Ectodermal cell (in vitro differentiated cells): ENCODE measurements at regions not wholly inside any gene's neighbourhood (a gene's known extent, or its start where the extent isn't known, plus 50 kb on each side); places are given as distances from the start of the nearest gene placed in this dataset.
"Not testable (repeated sequence)": the region's sequence is repeated elsewhere in the genome, so short reads cannot be mapped to it uniquely, and the experiment has no call there.

Source experiments
- H3K27ac ChIP-seq: 2 replicates; pipeline ENCODE4 v1.7.0; 2013; ENCODE audit warnings: mild to moderate bottlenecking, low read depth, low read length; ENCODE audit not compliant: insufficient read depth, poor library complexity, severe bottlenecking
- H3K27me3 ChIP-seq: 2 replicates; pipeline ENCODE4 v1.7.0; 2013; ENCODE audit warnings: mild to moderate bottlenecking, low read length; ENCODE audit not compliant: insufficient read depth, control insufficient read depth, poor library complexity, severe bottlenecking
- H3K36me3 ChIP-seq: one replicate; pipeline ENCODE4 v1.7.0; 2013; ENCODE audit warnings: low read length; ENCODE audit not compliant: control insufficient read depth, insufficient read depth
- H3K4me1 ChIP-seq: one replicate; pipeline ENCODE4 v1.7.0; 2013; ENCODE audit warnings: low read length; ENCODE audit not compliant: control insufficient read depth, insufficient read depth
- H3K4me3 ChIP-seq: 2 replicates; pipeline ENCODE4 v1.7.0; 2013; ENCODE audit warnings: low read depth, low read length, control low read depth; ENCODE audit not compliant: insufficient read depth
- H3K9me3 ChIP-seq: 2 replicates; pipeline ENCODE4 v1.7.0; 2013; ENCODE audit warnings: mild to moderate bottlenecking, low read length, moderate library complexity; ENCODE audit not compliant: control insufficient read depth
- WGBS, 2 experiments: methylation state at CpG; one replicate each; pipeline ENCODE4 v1.1.7; 2013; ENCODE audit warnings: missing lambda C conversion rate in 2 of 2; 5-methylcytosine and 5-hydroxymethylcytosine counted together

GRCh38 chr5:32949286-32949970 lies 238.3 kb downstream of the NPR3 start:
- Histone ChIP-seq H3K27ac (no peak overlapping the region), H3K4me3 (no peak overlapping the region), H3K9me3 (no peaks in the 10 kb centered on the region), H3K27me3 (no peaks in the 10 kb centered on the region), H3K36me3 (no peaks in the 10 kb centered on the region), H3K4me1 (no peaks in the 10 kb centered on the region)
- 92% methylated on average over 6 of the region's 6 CpGs for WGBS, 2 experiments

- Histone ChIP-seq H3K27me3 (no peaks in the 10 kb centered on the region), H3K27ac (no peak overlapping the region)
Observed at GRCh38 chr5:32951003-32951402, 239.9 kb downstream of the NPR3 start.

GRCh38 chr5:32951878-32952277 lies 240.8 kb downstream of the NPR3 start:
- Histone ChIP-seq H3K36me3 (no peaks in the 10 kb centered on the region), H3K27me3 (no peaks in the 10 kb centered on the region), H3K4me3 (no peak overlapping the region), H3K4me1 (no peaks in the 10 kb centered on the region), H3K27ac (no peak overlapping the region), H3K9me3 (no peaks in the 10 kb centered on the region)
- WGBS, 2 experiments: 86 to 89% methylated on average over 2 of the region's 2 CpGs

More at GRCh38 chr5:32951003-32951402, 239.9 kb downstream of the NPR3 start:
- no peak overlapping the region for H3K4me3 ChIP-seq
- H3K4me1 ChIP-seq: no peaks in the 10 kb centered on the region
- no peaks in the 10 kb centered on the region for H3K9me3 ChIP-seq
- no peaks in the 10 kb centered on the region for H3K36me3 ChIP-seq

- 39 to 46% methylated on average over 2 of the region's 2 CpGs for WGBS, 2 experiments
- H3K27ac ChIP-seq: not testable (repeated sequence)
Observed at GRCh38 chr5:32952421-32952820, 241.3 kb downstream of the NPR3 start.

GRCh38 chr5:32953694-32954093 lies 242.6 kb downstream of the NPR3 start:
- Histone ChIP-seq H3K9me3 (no peaks in the 10 kb centered on the region), H3K4me3 (no peak overlapping the region), H3K27ac (no peak overlapping the region), H3K36me3 (no peaks in the 10 kb centered on the region), H3K27me3 (no peaks in the 10 kb centered on the region), H3K4me1 (no peaks in the 10 kb centered on the region)
- WGBS, 2 experiments: 88 to 93% methylated on average over 1 of the region's 1 CpG

More at GRCh38 chr5:32952421-32952820, 241.3 kb downstream of the NPR3 start:
- not testable (repeated sequence) for H3K36me3 ChIP-seq, H3K27me3 ChIP-seq, H3K4me3 ChIP-seq, H3K4me1 ChIP-seq, H3K9me3 ChIP-seq

GRCh38 chr5:32955814-32956213 lies 244.7 kb downstream of the NPR3 start:
- 93 to 100% methylated on average over 1 of the region's 1 CpG for WGBS, 2 experiments
- Histone ChIP-seq H3K27ac (no peak overlapping the region), H3K9me3 (no peaks in the 10 kb centered on the region), H3K4me3 (no peak overlapping the region), H3K4me1 (no peaks in the 10 kb centered on the region), H3K36me3 (no peaks in the 10 kb centered on the region), H3K27me3 (no peaks in the 10 kb centered on the region)

- H3K27me3 ChIP-seq: no peaks in the 10 kb centered on the region
- 89 to 90% methylated on average over 2 of the region's 2 CpGs for WGBS, 2 experiments
- H3K27ac ChIP-seq: no peak overlapping the region
- H3K4me1 ChIP-seq: no peaks in the 10 kb centered on the region
- H3K36me3 ChIP-seq: no peaks in the 10 kb centered on the region
- no peaks in the 10 kb centered on the region for H3K9me3 ChIP-seq
- no peak overlapping the region for H3K4me3 ChIP-seq
Observed at GRCh38 chr5:32960340-32961058, 249.4 kb downstream of the NPR3 start.

GRCh38 chr5:32961059-32961415 lies 249.9 kb downstream of the NPR3 start:
- 91 to 100% methylated on average over 1 of the region's 1 CpG for WGBS, 2 experiments
- no peaks in the 10 kb centered on the region for H3K36me3 ChIP-seq
- no peaks in the 10 kb centered on the region for H3K4me1 ChIP-seq
- no peaks in the 10 kb centered on the region for H3K9me3 ChIP-seq
- no peak overlapping the region for H3K27ac ChIP-seq
- no peaks in the 10 kb centered on the region for H3K27me3 ChIP-seq
- H3K4me3 ChIP-seq: no peak overlapping the region

GRCh38 chr5:32964261-32964660 lies 253.1 kb downstream of the NPR3 start:
- Histone ChIP-seq H3K36me3 (no peaks in the 10 kb centered on the region), H3K27ac (no peak overlapping the region), H3K9me3 (no peaks in the 10 kb centered on the region), H3K4me3 (no peak overlapping the region), H3K4me1 (no peaks in the 10 kb centered on the region), H3K27me3 (no peaks in the 10 kb centered on the region)
- WGBS, 2 experiments: 46 to 54% methylated on average over 3 of the region's 3 CpGs

- H3K4me1 ChIP-seq: no peaks in the 10 kb centered on the region
- no peaks in the 10 kb centered on the region for H3K9me3 ChIP-seq
- H3K27ac ChIP-seq: no peak overlapping the region
- no peak overlapping the region for H3K4me3 ChIP-seq
- H3K36me3 ChIP-seq: no peaks in the 10 kb centered on the region
- no peaks in the 10 kb centered on the region for H3K27me3 ChIP-seq
Observed at GRCh38 chr5:32973646-32974045, 262.5 kb downstream of the NPR3 start.
